T-helper 17 cell (primary cell): ENCODE measurements at regions not wholly inside any gene's neighbourhood (a gene's known extent, or its start where the extent isn't known, plus 50 kb on each side); places are given as distances from the start of the nearest gene placed in this dataset.
A peak's percentile ranks its signal among the peaks of the same experiment; 100 is the strongest.

Experiments used
- ATAC-seq: fragments of 150-1000 bp; cut with Tn5 transposase; 2 replicates; pipeline ENCODE4 v1.10.0; 2021; ENCODE audit warnings: mild to moderate bottlenecking, moderate library complexity
- DNase-seq, 3 donors: peaks; one replicate each; pipeline versions ENCODE4 v3.0.0 to v3.0.0-alpha.2; 2020 to 2021
- H3K9me3 ChIP-seq: one replicate; pipeline ENCODE4 v1.7.0; 2013; ENCODE audit warnings: low read length, mild to moderate bottlenecking; ENCODE audit not compliant: control insufficient read depth, poor library complexity, severe bottlenecking
- H3K27ac Mint-ChIP-seq: one replicate; pipeline ENCODE4 v1.8.0; 2022; ENCODE audit warnings: mild to moderate bottlenecking, moderate library complexity, mixed read lengths
- H3K27me3 Mint-ChIP-seq: one replicate; pipeline ENCODE4 v1.8.0; 2022; ENCODE audit warnings: mixed read lengths
- H3K36me3 Mint-ChIP-seq: one replicate; pipeline ENCODE4 v1.8.0; 2022; ENCODE audit warnings: low read depth, mixed read lengths
- H3K4me1 Mint-ChIP-seq: one replicate; pipeline ENCODE4 v1.8.0; 2022; ENCODE audit warnings: mild to moderate bottlenecking, mixed read lengths
- H3K4me3 Mint-ChIP-seq: one replicate; pipeline ENCODE4 v1.8.0; 2022; ENCODE audit warnings: mild to moderate bottlenecking, moderate library complexity, mixed read lengths

DNA sequence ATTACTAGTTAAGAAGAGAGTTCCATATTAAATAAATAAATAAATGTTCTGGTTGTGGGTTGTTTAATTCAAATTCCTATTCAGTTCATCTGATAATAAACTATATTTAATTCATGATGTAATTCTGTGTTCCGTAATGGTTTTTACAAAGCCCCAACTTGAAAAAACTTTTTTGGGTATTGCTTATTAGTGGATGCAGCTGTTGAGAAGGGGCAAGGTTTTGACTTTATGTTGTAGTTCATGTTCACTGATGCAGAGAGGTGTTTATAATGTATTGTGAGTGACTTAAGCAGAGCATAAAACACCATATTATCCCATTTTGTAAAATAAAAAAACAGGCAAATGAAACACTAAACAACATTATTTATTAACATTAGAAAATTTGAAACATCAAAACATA is 107.3 kb upstream of the TNFSF11 start:
- Mint-ChIP-seq H3K27ac (no peak overlapping the region), H3K4me1 (peaks cover 5% of the 10 kb centered on the region), H3K36me3 (no peaks in the 10 kb centered on the region), H3K27me3 (no peaks in the 10 kb centered on the region), H3K4me3 (no peak overlapping the region)
- DNase-seq, result no peak
- peaks cover 3% of the 10 kb centered on the region for H3K9me3 ChIP-seq
- no peak for ATAC-seq

DNA sequence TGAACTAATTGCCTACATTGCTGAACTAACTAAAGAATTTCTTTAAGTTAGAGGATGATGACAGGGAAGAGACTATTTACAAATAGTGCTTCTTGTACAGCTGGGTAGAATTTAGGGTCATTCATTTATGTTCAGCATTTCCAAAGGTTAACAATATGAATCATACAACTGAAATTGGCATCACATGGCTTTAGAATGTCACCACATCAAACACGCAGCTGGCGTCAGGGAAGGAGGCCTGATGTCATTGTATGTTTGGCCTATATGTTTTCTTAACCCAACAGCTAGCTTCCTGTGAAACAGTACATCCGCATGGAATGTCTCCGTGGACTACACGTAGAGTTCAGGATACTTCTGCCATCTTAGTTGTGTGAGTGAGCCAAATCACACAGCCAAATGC is 99.0 kb upstream of the TNFSF11 start:
- Mint-ChIP-seq H3K36me3 (no peaks in the 10 kb centered on the region), H3K4me3 (no peak overlapping the region), H3K4me1 (peaks cover 6% of the 10 kb centered on the region), H3K27ac (no peak overlapping the region), H3K27me3 (no peaks in the 10 kb centered on the region)
- no peaks in the 10 kb centered on the region for H3K9me3 ChIP-seq
- DNase-seq, result no peak
- ATAC-seq, result peak; percentile 23

DNA sequence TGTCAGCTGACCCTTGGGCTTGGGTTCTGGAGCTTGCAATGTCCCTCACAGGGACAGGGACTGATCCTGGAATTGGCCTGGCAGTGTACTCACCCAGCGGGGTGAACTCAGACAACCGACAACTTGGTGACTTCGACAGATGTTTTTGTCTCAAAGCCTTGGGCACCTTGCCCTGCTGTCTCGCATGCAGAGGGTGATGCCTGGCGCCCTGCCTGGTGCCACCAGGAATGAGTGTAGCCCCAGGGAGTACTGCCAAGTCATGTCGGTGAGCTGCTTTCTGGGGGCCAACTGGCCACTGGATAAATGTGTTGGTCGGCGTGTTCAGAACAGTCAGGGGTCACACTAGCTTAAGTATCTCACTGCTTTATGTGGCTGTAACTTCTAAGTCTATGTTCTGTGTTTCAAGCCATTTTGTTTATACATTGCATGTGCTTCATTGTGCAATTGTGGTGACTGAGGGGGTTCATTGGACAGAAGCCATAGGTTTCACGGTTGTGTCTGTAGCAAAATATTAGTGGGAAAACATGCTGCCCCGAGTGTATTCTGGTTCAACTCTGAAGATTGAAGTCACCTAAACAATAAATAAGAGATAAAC is 96.3 kb upstream of the TNFSF11 start:
- DNase-seq, result no peak
- no peaks in the 10 kb centered on the region for H3K36me3 Mint-ChIP-seq
- no peaks in the 10 kb centered on the region for H3K9me3 ChIP-seq
- H3K4me1 Mint-ChIP-seq, result peaks cover 6% of the 10 kb centered on the region
- no peaks in the 10 kb centered on the region for H3K27me3 Mint-ChIP-seq
- no peak for ATAC-seq
- no peak overlapping the region for H3K4me3 Mint-ChIP-seq
- no peak overlapping the region for H3K27ac Mint-ChIP-seq

DNA sequence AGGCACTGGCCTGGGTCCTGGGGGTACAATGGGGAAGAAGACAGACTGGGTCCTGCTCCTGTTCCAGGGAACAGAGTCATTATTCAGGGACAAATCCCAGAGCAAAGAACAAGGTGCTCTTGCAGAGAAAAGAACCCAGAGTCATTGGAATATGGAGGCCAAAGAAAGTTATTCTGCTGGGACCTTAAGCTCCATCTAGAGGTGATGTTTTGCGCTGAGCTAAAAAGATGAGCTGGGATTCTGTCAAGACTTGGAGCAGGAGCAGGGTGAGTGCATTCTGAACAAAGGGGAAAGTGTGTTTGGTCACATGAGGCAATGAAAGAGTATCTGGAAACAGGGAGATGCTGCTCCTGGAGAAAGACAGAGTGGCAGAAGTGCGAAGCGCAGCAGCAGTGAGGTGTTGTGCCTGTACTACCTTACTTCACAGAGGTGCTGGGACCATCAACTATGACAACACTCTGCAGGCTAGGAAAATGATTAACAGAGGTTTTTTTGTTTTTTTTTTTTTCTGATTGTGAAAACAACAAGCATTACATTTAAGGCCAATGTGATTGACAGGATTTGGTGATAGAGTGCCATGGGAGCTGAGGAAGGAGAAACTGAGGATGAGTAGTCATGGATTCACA is 95.3 kb upstream of the TNFSF11 start:
- Mint-ChIP-seq H3K27me3 (no peaks in the 10 kb centered on the region), H3K4me1 (peaks cover 6% of the 10 kb centered on the region), H3K4me3 (no peak overlapping the region), H3K27ac (peak overlapping the region; percentile 78), H3K36me3 (no peaks in the 10 kb centered on the region)
- DNase-seq, result no peak
- no peak for ATAC-seq
- H3K9me3 ChIP-seq, result no peaks in the 10 kb centered on the region

DNA sequence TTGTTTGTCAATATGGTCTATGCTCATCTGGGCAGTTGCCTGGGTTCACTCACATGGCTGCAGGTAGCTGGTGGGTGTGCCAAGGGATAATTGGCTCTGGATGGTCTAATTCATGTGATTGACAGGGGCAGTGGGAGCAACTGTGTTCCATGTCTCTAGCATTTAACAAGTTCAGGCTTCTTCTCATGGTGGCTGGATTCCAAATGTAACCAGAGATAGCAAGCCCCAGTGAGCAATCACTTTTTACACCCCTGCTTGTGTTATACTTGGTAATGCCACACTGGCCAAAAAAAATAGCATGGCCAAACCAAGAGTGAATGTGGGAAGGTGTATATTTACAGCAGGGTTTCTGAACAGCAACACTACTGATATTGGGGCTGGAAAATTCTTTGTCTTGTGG is 89.6 kb upstream of the TNFSF11 start:
- Mint-ChIP-seq H3K27ac (no peak overlapping the region), H3K4me1 (peaks cover 3% of the 10 kb centered on the region), H3K27me3 (no peaks in the 10 kb centered on the region), H3K4me3 (no peak overlapping the region), H3K36me3 (peaks cover 2% of the 10 kb centered on the region)
- ATAC-seq, result no peak
- H3K9me3 ChIP-seq, result no peaks in the 10 kb centered on the region
- DNase-seq, result no peak

DNA sequence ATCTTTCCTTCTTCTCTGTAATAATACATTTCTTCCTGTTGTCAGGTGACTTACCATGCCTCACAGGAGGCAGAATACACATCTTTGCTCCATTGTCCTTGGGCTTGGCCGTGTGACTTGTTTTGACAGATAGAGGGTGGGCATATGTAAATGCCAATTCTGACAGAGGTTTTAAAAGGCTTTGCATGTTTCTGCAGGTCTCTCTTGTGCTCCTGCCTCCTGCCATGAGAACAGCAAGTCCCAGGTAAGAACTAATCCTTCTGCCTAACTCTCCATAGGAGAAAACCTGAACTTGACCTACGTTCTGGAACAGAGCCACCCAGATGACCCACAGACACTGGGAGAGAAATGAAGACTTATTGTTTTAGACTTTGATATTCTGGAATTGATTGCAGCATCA is 88.7 kb upstream of the TNFSF11 start:
- ATAC-seq, result no peak
- no peaks in the 10 kb centered on the region for H3K9me3 ChIP-seq
- DNase-seq, result no peak
- Mint-ChIP-seq H3K27me3 (no peaks in the 10 kb centered on the region), H3K4me1 (peaks cover 3% of the 10 kb centered on the region), H3K36me3 (peaks cover 2% of the 10 kb centered on the region), H3K27ac (no peak overlapping the region), H3K4me3 (no peak overlapping the region)

DNA sequence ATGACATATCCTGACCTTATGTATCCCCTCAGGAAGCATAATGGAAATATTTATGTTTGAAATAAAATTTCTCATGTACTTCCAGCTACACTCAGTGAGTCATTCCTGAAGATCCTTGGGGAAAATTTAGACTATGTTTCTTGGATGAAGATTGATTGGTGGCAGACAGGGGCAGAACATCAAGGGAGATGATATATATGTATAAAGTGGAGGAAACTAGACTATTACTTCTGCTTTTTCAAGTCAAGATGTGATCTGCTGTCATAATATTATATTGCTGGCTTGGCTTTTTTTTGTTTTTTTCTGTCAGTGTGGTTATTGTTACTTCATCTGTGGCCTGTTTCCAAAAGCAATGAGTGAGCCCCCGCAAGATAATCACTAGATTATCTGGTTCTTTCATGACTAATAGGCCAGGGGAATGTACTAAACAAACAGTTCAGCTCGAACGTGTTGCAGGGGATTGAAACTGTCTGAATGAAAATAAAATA is 87.2 kb upstream of the TNFSF11 start:
- Mint-ChIP-seq H3K27me3 (no peaks in the 10 kb centered on the region), H3K27ac (no peak overlapping the region), H3K4me3 (no peak overlapping the region), H3K4me1 (peaks cover 3% of the 10 kb centered on the region), H3K36me3 (peaks cover 2% of the 10 kb centered on the region)
- DNase-seq (no peak), ATAC-seq (no peak)
- no peaks in the 10 kb centered on the region for H3K9me3 ChIP-seq

DNA sequence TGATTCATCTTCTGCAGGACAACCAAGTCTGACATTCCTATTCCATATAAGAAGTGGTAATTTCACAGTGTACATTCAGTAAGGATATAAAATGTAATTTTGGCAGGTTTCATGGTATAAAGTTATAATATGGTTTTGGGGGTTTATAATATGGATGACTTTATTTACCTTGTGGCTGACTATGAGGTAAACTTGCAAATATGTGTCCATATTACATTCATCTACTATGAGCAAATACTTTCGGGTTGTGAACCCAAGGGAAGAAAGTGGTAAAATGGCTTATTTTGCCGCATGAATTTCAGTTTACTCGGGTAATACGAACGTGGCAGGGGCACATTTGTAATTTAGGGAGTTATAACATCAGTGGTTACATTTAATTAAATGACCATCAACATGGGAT is 86.7 kb upstream of the TNFSF11 start:
- no peak for ATAC-seq
- DNase-seq, result no peak
- H3K4me3 Mint-ChIP-seq, result no peak overlapping the region
- H3K4me1 Mint-ChIP-seq, result peaks cover 3% of the 10 kb centered on the region
- H3K27me3 Mint-ChIP-seq, result no peaks in the 10 kb centered on the region
- H3K27ac Mint-ChIP-seq, result no peak overlapping the region
- H3K9me3 ChIP-seq, result no peaks in the 10 kb centered on the region
- peaks cover 2% of the 10 kb centered on the region for H3K36me3 Mint-ChIP-seq

DNA sequence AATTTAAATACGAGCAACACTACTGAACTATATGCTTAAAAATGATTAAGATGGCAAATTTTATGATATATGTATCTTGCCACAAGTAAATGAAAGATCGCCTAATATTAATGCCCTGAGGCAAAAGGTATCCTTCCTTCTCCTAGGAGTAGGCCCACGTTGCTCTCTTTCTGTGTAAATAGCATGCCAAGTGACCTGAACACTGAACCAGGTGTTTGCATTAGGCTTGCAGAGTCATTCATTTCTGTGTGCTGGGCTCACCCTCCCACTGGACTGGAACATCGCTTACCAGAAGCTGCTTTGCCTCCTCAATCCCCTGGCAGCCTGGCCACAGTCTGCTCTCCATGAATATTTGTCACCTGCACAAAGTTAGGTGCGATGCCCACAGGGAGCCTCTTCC is 83.3 kb upstream of the TNFSF11 start:
- ATAC-seq (no peak), DNase-seq (no peak)
- H3K9me3 ChIP-seq, result no peaks in the 10 kb centered on the region
- no peak overlapping the region for H3K4me3 Mint-ChIP-seq
- no peaks in the 10 kb centered on the region for H3K27me3 Mint-ChIP-seq
- peaks cover 16% of the 10 kb centered on the region for H3K4me1 Mint-ChIP-seq
- peaks cover 2% of the 10 kb centered on the region for H3K36me3 Mint-ChIP-seq
- H3K27ac Mint-ChIP-seq, result no peak overlapping the region

DNA sequence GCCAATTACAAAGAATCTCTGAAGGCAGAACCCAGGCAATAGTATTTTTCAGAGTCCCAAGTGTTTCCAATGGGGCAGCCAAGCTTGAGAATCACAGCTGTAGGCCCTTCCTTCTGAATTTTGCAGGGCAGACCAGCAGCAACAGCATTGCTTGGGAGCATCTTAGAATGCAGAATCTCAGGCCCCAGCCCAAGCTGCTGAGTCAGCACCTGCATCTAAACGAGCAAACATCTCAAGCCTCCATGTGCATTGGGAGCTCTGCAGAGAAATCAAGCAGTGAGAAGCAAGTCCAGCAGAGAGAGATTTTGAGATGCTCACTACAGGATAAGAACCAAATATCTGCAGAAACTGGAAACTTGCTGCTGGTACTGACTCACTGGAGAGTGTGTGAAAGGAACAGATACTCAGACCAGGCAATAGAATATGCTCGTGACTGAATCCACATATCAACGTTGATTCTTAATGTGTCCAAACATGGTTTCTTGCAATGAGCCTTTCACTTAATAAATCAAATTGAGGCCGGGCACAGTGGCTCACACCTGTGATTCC is 81.5 kb upstream of the TNFSF11 start:
- H3K27ac Mint-ChIP-seq, result no peak overlapping the region
- no peak for ATAC-seq
- peaks cover 16% of the 10 kb centered on the region for H3K4me1 Mint-ChIP-seq
- no peaks in the 10 kb centered on the region for H3K27me3 Mint-ChIP-seq
- H3K4me3 Mint-ChIP-seq, result no peak overlapping the region
- no peaks in the 10 kb centered on the region for H3K36me3 Mint-ChIP-seq
- no peak for DNase-seq
- H3K9me3 ChIP-seq, result no peaks in the 10 kb centered on the region

DNA sequence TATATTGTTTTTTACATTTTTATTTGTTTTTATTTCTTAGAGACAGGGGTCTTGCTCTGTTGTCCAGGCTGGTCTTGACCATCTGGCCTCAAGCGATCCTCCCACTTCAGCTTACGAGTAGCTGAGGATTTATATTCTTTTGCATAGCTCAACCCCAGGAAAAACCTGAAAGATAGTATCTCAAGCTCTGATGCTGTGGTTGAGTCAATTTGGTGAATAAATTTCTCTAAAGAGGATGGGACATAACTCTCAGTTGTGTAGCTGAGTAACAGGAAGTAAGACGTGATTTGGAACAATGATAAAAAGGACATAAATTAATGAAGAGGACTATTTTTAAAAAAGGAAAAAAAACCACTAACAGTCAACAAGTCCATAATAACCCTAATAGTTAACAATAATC is 79.8 kb upstream of the TNFSF11 start:
- Mint-ChIP-seq H3K4me3 (no peak overlapping the region), H3K27ac (no peak overlapping the region), H3K4me1 (peaks cover 16% of the 10 kb centered on the region), H3K27me3 (no peaks in the 10 kb centered on the region), H3K36me3 (no peaks in the 10 kb centered on the region)
- DNase-seq (no peak), ATAC-seq (no peak)
- H3K9me3 ChIP-seq, result no peaks in the 10 kb centered on the region

DNA sequence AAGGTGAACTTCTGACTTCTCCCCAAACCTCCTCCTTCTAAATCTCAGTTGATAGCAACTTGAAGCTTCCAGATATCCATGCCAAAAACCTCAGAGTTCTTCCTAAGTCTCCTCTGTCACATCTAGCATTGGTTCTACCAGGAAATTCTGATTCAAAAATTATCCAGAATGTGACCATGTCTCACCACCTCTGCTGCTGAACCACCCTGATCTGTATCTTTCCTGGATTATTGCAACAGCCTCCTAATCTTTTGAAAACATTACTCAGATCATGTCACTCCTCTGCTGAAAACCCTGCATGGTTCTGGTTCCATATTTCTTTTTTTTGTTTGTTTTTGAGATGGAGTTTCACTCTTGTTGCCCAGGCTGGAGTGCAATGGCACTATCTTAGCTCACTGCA is 78.7 kb upstream of the TNFSF11 start:
- H3K36me3 Mint-ChIP-seq, result no peaks in the 10 kb centered on the region
- no peaks in the 10 kb centered on the region for H3K27me3 Mint-ChIP-seq
- peaks cover 16% of the 10 kb centered on the region for H3K4me1 Mint-ChIP-seq
- H3K27ac Mint-ChIP-seq, result no peak overlapping the region
- H3K4me3 Mint-ChIP-seq, result no peak overlapping the region
- ATAC-seq (no peak), DNase-seq (no peak)
- no peaks in the 10 kb centered on the region for H3K9me3 ChIP-seq

DNA sequence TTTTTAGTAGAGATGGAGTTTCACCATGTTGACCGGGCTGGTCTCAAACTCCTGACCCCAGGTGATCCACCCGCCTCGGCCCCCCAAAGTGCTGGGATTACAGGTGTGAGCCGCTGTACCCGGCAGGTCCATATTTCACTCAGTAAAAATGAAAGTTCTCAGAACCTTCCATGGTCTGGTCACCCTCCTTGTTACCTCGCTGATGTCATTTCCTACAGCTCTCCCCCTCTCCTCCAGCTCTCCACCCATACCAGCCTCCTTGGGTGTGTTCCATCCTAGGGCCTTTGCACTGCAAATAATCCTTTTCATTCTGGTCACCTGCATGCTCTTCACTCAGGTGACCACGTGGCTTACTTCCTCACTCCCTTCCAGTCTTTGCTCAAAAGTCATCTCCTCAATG is 78.2 kb upstream of the TNFSF11 start:
- H3K36me3 Mint-ChIP-seq, result no peaks in the 10 kb centered on the region

More for the DNA sequence above, 78.2 kb upstream of the TNFSF11 start:
- H3K9me3 ChIP-seq, result no peaks in the 10 kb centered on the region
- Mint-ChIP-seq H3K4me1 (peaks cover 16% of the 10 kb centered on the region), H3K4me3 (no peak overlapping the region), H3K27ac (no peak overlapping the region), H3K27me3 (no peaks in the 10 kb centered on the region)
- no peak for ATAC-seq
- no peak for DNase-seq
